H1 (cell line): ENCODE measurements at regions not wholly inside any gene's neighbourhood (a gene's known extent, or its start where the extent isn't known, plus 50 kb on each side); places are given as distances from the start of the nearest gene placed in this dataset.

Experiments
- CTCF ChIA-PET: fragments of 300-600 bp; sonication (Branson Sonifier 250); formaldehyde crosslinking; loops from one replicate; lab custom pipeline; 2021; ENCODE audit not compliant: partially characterized antibody; lab: Charles Lee
- POLR2A ChIA-PET: fragments of 300-600 bp; sonication (Branson Sonifier 250); formaldehyde crosslinking; loops from one replicate; lab custom pipeline; 2021; ENCODE audit warnings: inconsistent platforms; ENCODE audit not compliant: partially characterized antibody; lab: Charles Lee
- DNase-seq, 2 experiments: peaks; one replicate each; pipeline versions ENCODE4 v3.0.0 to v3.0.0-alpha.2; 2010 to 2022; ENCODE audit warnings: low spot score in 2 of 2, low read depth in 1 of 2, mixed read lengths in 1 of 2
- FAIRE-seq: peaks from 2 replicates; lab custom pipeline; 2011; peaks lifted over from hg19 to GRCh38; lab: Jason Lieb, UNC
- H2AFZ ChIP-seq: 2 replicates; pipeline ENCODE4 v1.8.1; 2012; ENCODE audit warnings: low read length, inconsistent platforms
- H2AK5ac ChIP-seq: 2 replicates; pipeline ENCODE4 v1.6.1; 2013; ENCODE audit warnings: low read depth, low read length
- H2BK120ac ChIP-seq: replicated peaks from 2 replicates; pipeline ENCODE3; 2013; ENCODE audit warnings: low read depth, low read length, inconsistent platforms
- H2BK12ac ChIP-seq: 2 replicates; pipeline ENCODE4 v1.6.1; 2013; ENCODE audit warnings: low read depth, low read length
- H2BK15ac ChIP-seq: 2 replicates; pipeline ENCODE4 v1.6.1; 2013; ENCODE audit warnings: low read length
- H2BK20ac ChIP-seq: 2 replicates; pipeline ENCODE4 v1.6.1; 2013; ENCODE audit warnings: low read length
- H2BK5ac ChIP-seq: 2 replicates; pipeline ENCODE4 v1.6.1; 2013; ENCODE audit warnings: low read depth, low read length
- H3K14ac ChIP-seq: 2 replicates; pipeline ENCODE4 v1.6.1; 2013; ENCODE audit warnings: inconsistent platforms; ENCODE audit not compliant: insufficient read length
- H3K18ac ChIP-seq: 2 replicates; pipeline ENCODE4 v1.6.1; 2013; ENCODE audit warnings: low read length; ENCODE audit errors: extremely low read depth
- H3K23ac ChIP-seq: 2 replicates; pipeline ENCODE4 v1.6.1; 2013; ENCODE audit warnings: inconsistent platforms; ENCODE audit not compliant: insufficient read length
- H3K23me2 ChIP-seq: 2 replicates; pipeline ENCODE4 v1.6.1; 2013; ENCODE audit warnings: low read depth, low read length
- H3K27ac ChIP-seq: 2 replicates; pipeline ENCODE4 v1.6.1; 2011; ENCODE audit warnings: low read depth, low read length, inconsistent platforms
- H3K27me3 ChIP-seq, 4 experiments: replicated peaks in 1 of 4; 1 replicate in 1 of 4; 2 replicates in 3 of 4; pipeline versions ENCODE4 v1.6.1 to v1.8.1; 2011 to 2013; ENCODE audit warnings: low read length in 3 of 4, mild to moderate bottlenecking in 3 of 4, inconsistent platforms in 2 of 4, mixed read lengths in 2 of 4, moderate library complexity in 1 of 4; ENCODE audit not compliant: control insufficient read depth in 3 of 4, insufficient read depth in 3 of 4; ENCODE audit errors: extremely low read depth in 1 of 4
- H3K36me3 ChIP-seq, 4 experiments: 2 replicates each; pipeline versions ENCODE4 v1.6.1 to v1.8.1; 2011 to 2013; ENCODE audit warnings: mild to moderate bottlenecking in 4 of 4, low read length in 3 of 4, moderate library complexity in 2 of 4, control low read depth in 1 of 4, inconsistent platforms in 1 of 4; ENCODE audit not compliant: insufficient read depth in 4 of 4, control insufficient read depth in 2 of 4
- H3K4ac ChIP-seq: replicated peaks from 2 replicates; pipeline ENCODE3; 2013; ENCODE audit warnings: low read length, low read depth, mixed read lengths, inconsistent platforms; ENCODE audit not compliant: insufficient read length
- H3K4me1 ChIP-seq, 4 experiments: replicated peaks in 1 of 4; 1 replicate in 1 of 4; 2 replicates in 3 of 4; pipeline versions ENCODE4 v1.6.1 to v1.8.1; 2011 to 2013; ENCODE audit warnings: low read length in 3 of 4, inconsistent platforms in 2 of 4, mixed read lengths in 1 of 4; ENCODE audit not compliant: insufficient read depth in 4 of 4, control insufficient read depth in 3 of 4
- H3K4me2 ChIP-seq, 2 experiments: 2 replicates each; pipeline versions ENCODE4 v1.6.1 to v1.8.1; 2011 to 2013; ENCODE audit warnings: low read depth in 2 of 2, low read length in 2 of 2, control low read depth in 1 of 2, inconsistent platforms in 1 of 2, mild to moderate bottlenecking in 1 of 2; ENCODE audit not compliant: insufficient read depth in 1 of 2
- H3K4me3 ChIP-seq, 4 experiments: fragments of 200-600, 300-600 bp in 1 of 4; sonication (generic), shearing (Covaris generic), sonication (Bioruptor Twin) in 1 of 4; 2 replicates each; pipeline versions ENCODE4 v1.5.1 to v1.8.1; 2011 to 2016; ENCODE audit warnings: low read length in 4 of 4, low read depth in 3 of 4, control low read depth in 2 of 4, inconsistent platforms in 2 of 4, mild to moderate bottlenecking in 2 of 4, mixed read lengths in 1 of 4, moderate library complexity in 1 of 4; ENCODE audit not compliant: insufficient read depth in 2 of 4; ENCODE audit errors: extremely low read depth in 1 of 4
- H3K56ac ChIP-seq: replicated peaks from 2 replicates; pipeline ENCODE3; 2013; ENCODE audit warnings: low read depth, mild to moderate bottlenecking, mixed read lengths, low read length, inconsistent platforms; ENCODE audit not compliant: insufficient read length
- H3K79me1 ChIP-seq: 2 replicates; pipeline ENCODE4 v1.6.1; 2013; ENCODE audit warnings: low read depth, low read length, control low read depth
- H3K79me2 ChIP-seq, 2 experiments: 2 replicates each; pipeline versions ENCODE4 v1.6.1 to v1.8.1; 2012 to 2013; ENCODE audit warnings: low read length in 2 of 2, mild to moderate bottlenecking in 2 of 2, inconsistent platforms in 1 of 2; ENCODE audit not compliant: insufficient read depth in 2 of 2, control insufficient read depth in 1 of 2
- H3K9ac ChIP-seq, 4 experiments: replicated peaks in 1 of 4; 1 replicate in 1 of 4; 2 replicates in 3 of 4; pipeline versions ENCODE4 v1.6.1 to v1.8.1; 2011 to 2013; ENCODE audit warnings: low read depth in 3 of 4, low read length in 3 of 4, control low read depth in 2 of 4, mild to moderate bottlenecking in 2 of 4, moderate library complexity in 2 of 4, inconsistent platforms in 1 of 4; ENCODE audit errors: extremely low read depth in 1 of 4
- H3K9me3 ChIP-seq, 2 experiments: 2 replicates each; pipeline versions ENCODE4 v1.6.1 to v1.8.1; 2012 to 2013; ENCODE audit warnings: mild to moderate bottlenecking in 2 of 2, moderate library complexity in 2 of 2, control low read depth in 1 of 2, inconsistent platforms in 1 of 2, low read depth in 1 of 2, low read length in 1 of 2, mixed read lengths in 1 of 2; ENCODE audit not compliant: insufficient read depth in 2 of 2
- H4K20me1 ChIP-seq, 2 experiments: replicated peaks in 1 of 2; 2 replicates each; pipeline versions ENCODE3 to v1.8.1; 2011 to 2013; ENCODE audit warnings: inconsistent platforms in 2 of 2, low read length in 2 of 2, mild to moderate bottlenecking in 1 of 2; ENCODE audit not compliant: insufficient read depth in 2 of 2, control insufficient read depth in 1 of 2
- H4K5ac ChIP-seq: 2 replicates; pipeline ENCODE4 v1.6.1; 2013; ENCODE audit warnings: low read length, low read depth, mixed read lengths, inconsistent platforms; ENCODE audit not compliant: insufficient read length
- H4K8ac ChIP-seq: 2 replicates; pipeline ENCODE4 v1.8.0; 2013; ENCODE audit warnings: mild to moderate bottlenecking, moderate library complexity, low read length, inconsistent platforms; ENCODE audit not compliant: insufficient read depth; ENCODE audit errors: extremely low read depth
- H4K91ac ChIP-seq: replicated peaks from 2 replicates; pipeline ENCODE3; 2013; ENCODE audit warnings: low read length, mixed read lengths, inconsistent platforms; ENCODE audit not compliant: insufficient read length
- CHD1 ChIP-seq: IDR thresholded peaks from 2 replicates; pipeline ENCODE4 v1.6.1; 2012; ENCODE audit warnings: low read depth, low read length, improper control_type of control experiment
- WGBS, 2 experiments: shearing (Covaris generic) in 1 of 2; methylation state at CpG; one replicate each; pipeline versions ENCODE4 v1.1.6 to v1.1.7; 2013 to 2015; ENCODE audit warnings: low lambda C conversion rate in 2 of 2, mixed read lengths in 2 of 2, inconsistent platforms in 1 of 2, low coverage in 1 of 2, missing lambda C conversion rate in 1 of 2; ENCODE audit not compliant: insufficient replicate concordance in 2 of 2, insufficient coverage in 1 of 2, insufficient read length in 1 of 2; ENCODE audit errors: extremely low coverage in 1 of 2, missing lambda C conversion rate in 1 of 2; 5-methylcytosine and 5-hydroxymethylcytosine counted together

DNA sequence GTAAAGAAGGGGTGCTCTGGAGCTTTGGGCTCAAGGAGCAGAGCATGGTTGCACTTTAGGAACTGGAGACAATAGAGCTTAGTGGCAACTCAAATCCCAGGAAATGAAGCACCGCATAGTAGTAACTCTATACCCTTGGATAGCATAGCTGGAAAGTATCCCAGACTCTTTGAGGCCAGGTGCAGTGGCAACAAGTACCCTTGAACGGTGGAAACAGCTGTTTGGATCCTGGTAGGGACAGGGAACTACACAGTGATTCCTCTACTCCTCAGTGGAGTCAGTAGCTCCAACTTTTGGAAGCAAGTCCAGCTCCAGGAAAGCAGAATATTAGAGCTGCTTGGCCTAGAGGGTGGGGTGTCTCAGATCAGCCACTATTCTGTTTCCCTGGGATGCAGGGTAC, 129.0 kb upstream of the WSCD2 start:
- H3K4me1 ChIP-seq: peaks cover 0 to 3% (median 0%) of the 10 kb centered on the region in 4 experiments; a peak in 1 of 7 replicates
- no peak overlapping the region for H3K23ac ChIP-seq
- H2BK20ac ChIP-seq: no peak overlapping the region
- H2AK5ac ChIP-seq: no peak overlapping the region
- H2BK5ac ChIP-seq: no peak overlapping the region
- no peak overlapping the region for H2AFZ ChIP-seq
- H4K5ac ChIP-seq: no peak overlapping the region
- H3K36me3 ChIP-seq: no peaks in the 10 kb centered on the region
- CTCF ChIA-PET: interaction anchor here (0.8 to 1.9 kb wide), 6 partner anchors 8 to 194 kb away, joined by 3 to 10 read pairs (median 4); no protein-coding TSS in a partner anchor
- no peaks in the 10 kb centered on the region; the same call in 1 of the 2 replicates for H3K79me1 ChIP-seq
- H3K14ac ChIP-seq: no peak overlapping the region
- no peak overlapping the region for H3K4ac ChIP-seq
- no peak overlapping the region for H2BK120ac ChIP-seq
- H4K8ac ChIP-seq: no peak overlapping the region
- H4K91ac ChIP-seq: no peak overlapping the region
- no peaks in the 10 kb centered on the region for H4K20me1 ChIP-seq
- no peaks in the 10 kb centered on the region for H3K23me2 ChIP-seq
- H3K27ac ChIP-seq: no peak overlapping the region
- H2BK12ac ChIP-seq: no peak overlapping the region
- no peaks in the 10 kb centered on the region for H3K9me3 ChIP-seq
- no peak overlapping the region for H3K56ac ChIP-seq
- 81% methylated on average over 2 of the region's 2 CpGs; no CpG with 5 or more reads in 1 of the 2 experiments for WGBS, 2 experiments
- no peak overlapping the region for H3K4me3 ChIP-seq
- H3K79me2 ChIP-seq: no peaks in the 10 kb centered on the region
- DNase-seq (no peak), FAIRE-seq (no peak)
- no peak for TF ChIP-seq CHD1
- POLR2A ChIA-PET: no interaction called here
- no peak overlapping the region for H3K4me2 ChIP-seq
- H2BK15ac ChIP-seq: no peak overlapping the region
- H3K9ac ChIP-seq: no peak overlapping the region
- H3K18ac ChIP-seq: no peak overlapping the region
- H3K27me3 ChIP-seq: no peaks in the 10 kb centered on the region; a peak in 1 of 7 replicates
